ENCODE measurements at regions not wholly inside any gene's neighbourhood (a gene's known extent, or its start where the extent isn't known, plus 50 kb on each side); places are given as distances from the start of the nearest gene placed in this dataset.

DNA sequence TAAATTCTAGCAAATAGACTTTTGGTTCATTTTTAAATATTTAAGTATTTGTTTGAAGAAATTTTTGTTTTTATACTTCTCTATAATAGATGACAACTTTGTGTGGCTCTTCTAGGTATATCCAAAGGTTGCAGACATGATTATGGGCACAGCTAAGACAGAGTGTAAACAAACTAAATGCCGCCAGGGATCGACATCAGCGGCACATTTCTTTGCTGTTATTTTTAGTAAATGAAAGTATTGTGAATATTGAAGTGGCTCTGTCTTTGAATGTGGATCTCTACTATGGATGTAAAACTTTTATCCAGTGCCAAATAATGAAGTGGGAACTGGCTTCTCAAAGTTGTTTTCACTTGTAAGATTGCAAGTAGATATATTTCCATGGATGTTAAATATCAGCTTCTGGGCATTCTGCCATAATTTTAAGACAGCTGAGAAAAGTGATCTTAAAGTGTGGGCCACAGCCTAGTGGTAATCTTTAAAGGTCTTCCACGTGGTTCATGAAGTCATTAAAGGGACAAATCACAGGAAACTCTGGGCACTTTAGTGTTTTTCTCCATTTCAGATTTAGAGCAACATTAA, 589.9 kb downstream of the ZNF608 start:
- no peak overlapping the region for H3K4me3 ChIP-seq
- WGBS, 5 donors = 48 to 69% (median 59%) methylated on average over 4 of the region's 4 CpGs
- no peaks in the 10 kb centered on the region for H3K27me3 ChIP-seq (replicated peaks in 1 of 7)
- H3K36me3 ChIP-seq = no peaks in the 10 kb centered on the region
- TF ChIP-seq POLR2A (IDR thresholded peaks at IDR 0.05) (no peak), POLR2AphosphoS5 (IDR thresholded peaks at IDR 0.05) (no peak)
- TF ChIP-seq, protein P1, sequence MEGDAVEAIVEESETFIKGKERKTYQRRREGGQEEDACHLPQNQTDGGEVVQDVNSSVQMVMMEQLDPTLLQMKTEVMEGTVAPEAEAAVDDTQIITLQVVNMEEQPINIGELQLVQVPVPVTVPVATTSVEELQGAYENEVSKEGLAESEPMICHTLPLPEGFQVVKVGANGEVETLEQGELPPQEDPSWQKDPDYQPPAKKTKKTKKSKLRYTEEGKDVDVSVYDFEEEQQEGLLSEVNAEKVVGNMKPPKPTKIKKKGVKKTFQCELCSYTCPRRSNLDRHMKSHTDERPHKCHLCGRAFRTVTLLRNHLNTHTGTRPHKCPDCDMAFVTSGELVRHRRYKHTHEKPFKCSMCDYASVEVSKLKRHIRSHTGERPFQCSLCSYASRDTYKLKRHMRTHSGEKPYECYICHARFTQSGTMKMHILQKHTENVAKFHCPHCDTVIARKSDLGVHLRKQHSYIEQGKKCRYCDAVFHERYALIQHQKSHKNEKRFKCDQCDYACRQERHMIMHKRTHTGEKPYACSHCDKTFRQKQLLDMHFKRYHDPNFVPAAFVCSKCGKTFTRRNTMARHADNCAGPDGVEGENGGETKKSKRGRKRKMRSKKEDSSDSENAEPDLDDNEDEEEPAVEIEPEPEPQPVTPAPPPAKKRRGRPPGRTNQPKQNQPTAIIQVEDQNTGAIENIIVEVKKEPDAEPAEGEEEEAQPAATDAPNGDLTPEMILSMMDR (IDR thresholded peaks at IDR 0.05 in 8 of 11, conservative IDR thresholded peaks at IDR 0.05 in 3 of 11) = no peak
- no peak for DNase-seq
- peaks cover 7 to 46% (median 38%) of the 10 kb centered on the region in 8 donors for H3K9me3 ChIP-seq
- H3K27ac ChIP-seq = no peak overlapping the region
- intact Hi-C loops (cut with DNase I; ENCODE audit: low total_unique reads) = no loop called here
- H3K4me1 ChIP-seq = peaks cover 0 to 13% (median 2%) of the 10 kb centered on the region in 6 donors

DNA sequence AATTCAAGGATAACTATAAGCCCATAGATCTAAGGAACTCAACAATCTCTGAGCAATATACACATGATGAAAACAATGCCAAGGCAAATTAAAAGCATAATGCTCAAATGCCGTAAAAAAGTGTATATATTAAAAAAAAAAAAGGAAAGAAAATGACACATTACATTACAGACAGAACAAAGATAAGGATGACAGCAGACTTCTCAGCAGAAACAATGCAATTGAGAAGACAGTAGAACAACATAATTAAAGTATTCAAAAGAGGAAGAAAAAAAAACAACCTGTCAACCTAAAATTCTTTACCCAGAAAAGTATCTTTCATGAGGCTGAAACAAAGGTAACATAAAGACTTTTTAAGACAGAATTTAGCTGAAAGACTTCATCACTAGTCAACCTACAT, 591.7 kb downstream of the ZNF608 start:
- H3K27ac ChIP-seq = no peak overlapping the region
- WGBS, 5 donors = 0 to 97% (median 47%) methylated on average over 1 of the region's 1 CpG
- H3K4me3 ChIP-seq = no peak overlapping the region
- intact Hi-C loops (cut with DNase I; ENCODE audit: low total_unique reads) = no loop called here
- no peak for TF ChIP-seq POLR2A (IDR thresholded peaks at IDR 0.05)
- TF ChIP-seq POLR2AphosphoS5 (IDR thresholded peaks at IDR 0.05) = no peak
- TF ChIP-seq, protein P1 (IDR thresholded peaks at IDR 0.05 in 8 of 11, conservative IDR thresholded peaks at IDR 0.05 in 3 of 11) = no peak
- H3K9me3 ChIP-seq = peaks cover 7 to 58% (median 39%) of the 10 kb centered on the region in 8 donors
- no peak for DNase-seq
- no peaks in the 10 kb centered on the region for H3K27me3 ChIP-seq (replicated peaks in 1 of 7)
- peaks cover 0 to 13% (median 2%) of the 10 kb centered on the region in 6 donors for H3K4me1 ChIP-seq
- no peaks in the 10 kb centered on the region for H3K36me3 ChIP-seq

DNA sequence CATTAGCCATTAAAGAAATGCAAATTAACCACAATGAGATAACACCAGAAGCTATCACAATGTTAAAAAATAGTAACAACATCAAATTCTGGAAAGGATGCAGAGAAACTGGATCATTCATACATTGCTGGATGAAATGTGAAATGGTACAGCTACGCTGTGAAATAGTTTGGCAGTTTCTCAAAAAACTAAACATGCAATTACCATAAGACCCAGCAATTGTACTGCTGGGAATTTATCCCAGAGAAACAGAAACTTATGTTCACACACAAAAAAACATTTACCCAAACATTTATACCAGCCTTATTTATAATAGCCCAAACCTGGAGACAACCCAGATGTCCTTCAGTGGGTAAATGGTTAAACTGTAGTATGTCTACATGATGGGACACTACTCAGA, 592.9 kb downstream of the ZNF608 start:
- H3K36me3 ChIP-seq = no peaks in the 10 kb centered on the region
- peaks cover 7 to 59% (median 39%) of the 10 kb centered on the region in 8 donors for H3K9me3 ChIP-seq
- TF ChIP-seq, protein P1 (IDR thresholded peaks at IDR 0.05 in 8 of 11, conservative IDR thresholded peaks at IDR 0.05 in 3 of 11) = no peak
- TF ChIP-seq POLR2AphosphoS5 (IDR thresholded peaks at IDR 0.05) = no peak
- no peak for TF ChIP-seq POLR2A (IDR thresholded peaks at IDR 0.05)
- H3K4me3 ChIP-seq = no peak overlapping the region
- H3K27ac ChIP-seq = no peak overlapping the region
- peaks cover 0 to 13% (median 2%) of the 10 kb centered on the region in 6 donors for H3K4me1 ChIP-seq
- intact Hi-C loops (cut with DNase I; ENCODE audit: low total_unique reads) = no loop called here
- DNase-seq = no peak
- 87 to 100% (median 90%) methylated on average over 1 of the region's 1 CpG for WGBS, 5 donors
- H3K27me3 ChIP-seq (replicated peaks in 1 of 7) = no peaks in the 10 kb centered on the region

DNA sequence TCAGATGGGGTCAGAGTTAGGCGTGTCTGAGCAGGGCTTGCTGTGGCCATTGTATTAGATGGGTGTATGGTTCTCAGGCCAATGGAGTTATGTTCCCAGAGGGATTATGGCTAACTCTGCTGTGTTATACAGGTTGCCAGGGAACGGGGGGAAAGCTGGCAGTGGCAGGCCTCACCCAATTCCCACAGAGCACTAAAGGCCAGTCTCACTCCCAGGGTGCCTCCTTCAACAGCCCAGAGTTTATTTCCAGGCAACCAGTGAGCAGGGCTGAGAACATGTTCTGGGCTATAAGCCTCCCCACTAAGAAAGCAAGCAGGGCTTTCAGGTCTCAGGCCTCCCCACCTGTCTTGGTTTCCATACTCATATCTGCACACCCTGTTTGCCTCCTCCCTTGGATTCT, 597.9 kb downstream of the ZNF608 start:
- Histone ChIP-seq H3K4me1 (no peaks in the 10 kb centered on the region), H3K9me3 (peaks cover 0 to 36% (median 12%) of the 10 kb centered on the region in 8 donors), H3K36me3 (no peaks in the 10 kb centered on the region), H3K27me3 (replicated peaks in 1 of 7) (no peaks in the 10 kb centered on the region), H3K27ac (no peak overlapping the region), H3K4me3 (no peak overlapping the region)
- intact Hi-C loops (cut with DNase I; ENCODE audit: low total_unique reads) = no loop called here
- no peak for DNase-seq
- WGBS, 5 donors = 76 to 98% (median 85%) methylated on average over 2 of the region's 2 CpGs
- TF ChIP-seq, protein P1 (IDR thresholded peaks at IDR 0.05 in 8 of 11, conservative IDR thresholded peaks at IDR 0.05 in 3 of 11) = no peak
- no peak for TF ChIP-seq POLR2AphosphoS5 (IDR thresholded peaks at IDR 0.05)
- TF ChIP-seq POLR2A (IDR thresholded peaks at IDR 0.05) = no peak

Measured in spleen (tissue), 11 donors.